ENCODE measurements at regions not wholly inside any gene's neighbourhood (a gene's known extent, or its start where the extent isn't known, plus 50 kb on each side); places are given as distances from the start of the nearest gene placed in this dataset.
"Not testable (repeated sequence)": the region's sequence is repeated elsewhere in the genome, so short reads cannot be mapped to it uniquely, and the experiment has no call there.

- DNase-seq, result not testable (repeated sequence)
These were observed 165.1 kb upstream of the CCZ1B start for GRCh38 chr7:6991169-6991611.

- DNase-seq, result not testable (repeated sequence)
These were observed 165.6 kb upstream of the CCZ1B start for GRCh38 chr7:6991686-6992085.

GRCh38 chr7:6992133-6992532, 166.1 kb upstream of the CCZ1B start:
- DNase-seq, result not testable (repeated sequence)

DNA sequence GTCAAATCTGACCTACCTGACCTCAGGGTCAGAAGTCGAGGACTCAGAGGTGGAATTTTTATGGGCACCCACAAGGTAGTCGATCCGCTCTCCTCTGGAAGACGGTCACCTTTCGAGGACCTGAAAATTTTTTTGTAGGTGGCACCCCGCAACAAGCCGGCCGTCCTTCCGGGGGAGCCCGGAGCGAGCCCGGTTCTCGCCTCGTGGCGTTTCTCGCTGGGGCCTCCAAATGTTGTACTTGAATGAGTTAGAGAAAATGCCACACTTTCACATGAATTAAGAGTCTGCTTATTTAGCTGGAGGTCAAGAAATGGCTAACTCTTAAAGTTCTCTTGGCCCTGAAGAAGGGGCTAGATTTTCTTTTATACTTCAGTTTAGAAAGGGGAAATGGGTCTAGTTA, 169.0 kb upstream of the CCZ1B start:
- not testable (repeated sequence) for DNase-seq

- DNase-seq, result not testable (repeated sequence)
These were observed 169.6 kb upstream of the CCZ1B start for GRCh38 chr7:6995493-6996289.

GRCh38 chr7:6999067-6999666, 173.1 kb upstream of the CCZ1B start:
- not testable (repeated sequence) for DNase-seq

GRCh38 chr7:7002418-7003062, 176.5 kb upstream of the CCZ1B start:
- no peak for DNase-seq

DNA sequence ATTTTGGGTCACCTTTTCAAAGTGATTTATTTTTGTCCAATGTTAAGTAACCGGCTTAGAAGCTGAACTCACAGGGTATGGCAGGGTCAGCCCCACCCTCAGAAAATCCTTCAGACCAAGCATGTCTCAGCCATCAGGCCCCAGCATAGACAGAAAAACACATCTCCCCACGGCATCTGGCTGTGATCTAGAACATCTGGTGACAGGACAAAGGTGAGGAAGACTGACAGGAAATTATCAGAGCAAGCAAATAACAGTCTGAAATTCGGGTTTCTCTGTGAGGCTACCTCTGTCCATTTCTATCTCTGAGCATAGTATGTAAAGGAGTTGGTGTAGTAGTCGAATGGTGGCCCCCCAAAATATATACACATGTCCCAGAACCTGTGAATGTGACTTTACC, 177.0 kb upstream of the C1GALT1 start:
- DNase-seq, result no peak

- not testable (repeated sequence) for DNase-seq
These were observed 176.4 kb upstream of the C1GALT1 start for GRCh38 chr7:7005949-7006348.

DNA sequence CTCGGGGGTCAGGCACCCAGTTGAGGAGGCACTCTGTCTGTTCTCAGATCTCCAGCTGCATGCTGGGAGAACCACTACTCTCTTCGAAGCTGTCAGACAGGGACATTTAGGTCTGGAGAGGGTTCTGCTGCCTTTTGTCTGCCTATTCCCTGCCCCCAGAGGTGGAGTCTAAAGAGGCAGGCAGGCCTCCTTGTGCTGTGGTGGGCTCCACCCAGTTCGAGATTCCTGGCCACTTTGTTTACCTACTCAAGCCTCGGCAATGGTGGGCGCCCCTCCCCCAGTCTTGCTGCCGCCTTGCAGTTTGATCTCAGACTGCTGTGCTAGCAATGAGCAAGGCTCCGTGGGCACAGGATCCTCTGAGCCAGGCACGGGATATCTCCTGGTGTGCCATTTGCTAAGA, 171.1 kb upstream of the C1GALT1 start:
- not testable (repeated sequence) for DNase-seq

DNA sequence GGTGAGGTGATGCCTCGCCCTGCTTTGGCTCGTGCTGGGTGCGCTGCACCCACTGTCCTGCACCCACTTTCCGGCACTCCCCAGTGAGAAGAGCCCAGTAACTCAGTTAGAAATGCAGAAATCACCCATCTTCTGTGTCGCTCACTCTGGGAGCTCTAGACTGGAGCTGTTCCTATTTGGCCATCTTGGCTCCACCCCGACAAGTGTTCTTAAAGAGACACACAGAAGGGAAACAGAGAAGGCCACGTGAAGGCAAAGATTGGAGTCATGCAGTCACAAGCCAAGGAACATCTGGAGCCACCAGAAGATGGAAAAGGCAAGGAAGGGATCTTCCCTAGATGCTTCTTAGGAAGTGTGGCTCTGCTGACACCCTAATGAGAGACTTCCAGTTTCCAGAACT, 170.6 kb upstream of the C1GALT1 start:
- not testable (repeated sequence) for DNase-seq

GRCh38 chr7:7014827-7015595, 167.3 kb upstream of the C1GALT1 start:
- no peak for DNase-seq

DNA sequence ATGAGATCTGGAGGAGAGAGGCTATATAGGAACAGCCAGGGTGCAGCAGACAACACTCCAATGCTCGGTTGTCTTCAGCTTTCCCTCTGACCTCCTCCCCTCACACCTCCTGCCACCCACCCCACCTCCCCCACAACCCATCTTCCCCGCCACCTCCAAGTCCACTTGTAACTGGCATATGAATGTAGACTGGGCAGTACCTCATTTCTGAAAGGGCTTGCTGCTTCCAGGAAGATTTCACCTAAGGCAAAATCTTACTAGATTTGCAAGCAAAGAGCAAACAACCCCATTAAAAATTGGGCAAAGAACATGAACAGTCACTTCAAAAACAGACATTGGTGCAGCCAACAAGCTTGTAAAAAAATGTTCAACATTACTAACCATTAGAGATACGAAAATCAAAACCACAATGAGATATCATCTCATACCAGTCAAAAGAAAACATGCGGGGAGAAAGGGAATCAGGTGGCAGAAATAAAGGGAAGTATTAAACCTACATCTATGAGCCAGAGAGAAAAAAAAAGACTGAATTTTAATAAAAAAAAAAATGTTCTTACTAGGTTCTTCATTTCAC, 164.6 kb upstream of the C1GALT1 start:
- no peak for DNase-seq

GRCh38 chr7:7018290-7018689, 164.1 kb upstream of the C1GALT1 start:
- DNase-seq, result no peak

DNA sequence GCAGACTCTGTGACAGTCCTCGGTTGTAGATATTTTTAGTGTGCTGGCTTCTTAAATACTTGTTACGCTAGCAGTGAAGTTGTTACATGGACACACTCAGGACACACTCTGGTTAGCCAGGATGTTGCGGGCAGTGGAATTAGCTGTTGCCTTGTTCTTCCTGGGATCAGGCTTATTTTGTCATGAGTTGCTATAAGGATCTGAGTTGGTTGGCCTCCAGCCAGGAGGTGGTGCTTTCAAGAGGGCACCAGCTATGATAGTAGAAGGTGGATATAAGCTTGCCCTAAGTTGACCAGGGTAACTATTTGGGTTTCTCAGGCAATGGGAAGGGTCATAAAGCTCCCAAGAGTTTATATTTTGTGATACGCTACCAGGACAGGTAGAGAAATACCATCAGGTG, 150.1 kb upstream of the C1GALT1 start:
- no peak for DNase-seq

- DNase-seq, result no peak
These were observed 146.5 kb upstream of the C1GALT1 start for GRCh38 chr7:7035851-7036250.

DNA sequence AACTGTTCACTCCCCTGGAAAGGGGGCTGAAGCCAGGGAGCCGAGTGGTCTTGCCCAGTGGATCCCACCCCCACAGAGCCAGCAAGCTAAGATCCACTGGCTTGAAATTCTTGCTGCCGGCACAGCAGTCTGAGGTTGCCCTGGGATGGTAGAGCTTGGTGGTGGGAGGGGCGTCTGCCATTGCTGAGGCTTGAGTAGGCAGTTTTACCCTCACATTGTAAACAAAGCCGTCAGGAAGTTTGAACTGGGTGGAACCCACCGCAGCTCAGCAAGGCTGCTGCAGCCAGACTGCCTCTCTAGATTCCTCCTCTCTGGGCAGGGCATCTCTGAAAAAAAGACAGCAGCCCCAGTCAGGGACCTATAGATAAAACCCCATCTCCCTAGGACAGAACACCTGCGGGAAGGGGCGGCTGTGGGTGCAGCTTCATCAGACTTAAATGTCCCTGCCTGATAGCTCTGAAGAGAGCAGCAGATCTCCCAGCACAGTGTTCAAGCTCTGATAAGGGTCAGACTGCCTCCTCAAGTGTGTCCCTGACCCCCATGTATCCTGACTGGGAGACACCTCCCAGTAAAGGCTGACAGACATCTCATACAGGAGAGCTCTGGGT, 140.0 kb upstream of the C1GALT1 start:
- not testable (repeated sequence) for DNase-seq

DNA sequence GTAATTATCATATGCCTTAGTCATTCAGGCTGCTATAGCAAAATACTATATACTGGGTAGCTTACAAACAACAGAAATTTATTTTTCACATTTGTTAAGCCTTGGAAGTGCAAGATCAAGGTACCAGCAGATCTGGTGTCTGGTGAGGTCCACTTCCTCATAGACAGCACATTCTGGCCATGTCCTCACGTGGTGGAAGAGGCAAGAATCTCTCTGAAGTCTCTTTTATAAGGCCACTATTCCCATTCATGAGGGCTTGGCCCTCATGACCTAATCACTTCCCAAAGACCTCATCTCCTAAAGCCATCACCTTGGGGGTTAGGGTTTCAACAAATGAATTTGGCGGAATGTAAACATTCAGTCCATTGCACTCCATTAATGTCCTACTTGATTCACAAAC, 137.5 kb upstream of the C1GALT1 start:
- no peak for DNase-seq

DNA sequence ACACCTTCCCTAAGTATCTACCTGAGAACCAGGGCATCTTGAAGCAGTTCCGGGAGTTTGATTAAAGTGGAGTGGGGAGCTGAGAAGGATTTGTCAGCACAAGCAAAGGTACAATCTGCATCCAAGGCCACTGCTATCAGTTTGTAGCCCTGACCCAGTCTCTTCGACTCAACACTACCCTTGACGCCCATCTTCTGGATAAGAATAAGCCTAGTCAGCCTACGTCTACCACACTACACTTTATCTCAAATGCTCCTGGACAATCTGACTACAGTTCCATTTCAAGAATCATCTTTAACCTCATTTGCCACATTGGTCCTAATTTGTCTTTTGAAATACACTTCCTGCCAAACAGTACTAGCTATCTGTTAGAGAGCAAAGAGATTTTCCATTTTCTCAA, 134.1 kb upstream of the C1GALT1 start:
- DNase-seq, result no peak

GRCh38 chr7:7051206-7051877, 131.0 kb upstream of the C1GALT1 start:
- no peak for DNase-seq

- DNase-seq, result no peak
These were observed 128.0 kb upstream of the C1GALT1 start for GRCh38 chr7:7054252-7054830.

Data from hippocampal formation (tissue), 2 donors.